Stomach smooth muscle (tissue), 2 donors: ENCODE measurements at regions not wholly inside any gene's neighbourhood (a gene's known extent, or its start where the extent isn't known, plus 50 kb on each side); places are given as distances from the start of the nearest gene placed in this dataset.
"Not testable (repeated sequence)": the region's sequence is repeated elsewhere in the genome, so short reads cannot be mapped to it uniquely, and the experiment has no call there.

Source experiments
- H3K27ac ChIP-seq: one replicate; pipeline ENCODE4 v1.7.0; 2013; ENCODE audit warnings: mild to moderate bottlenecking, low read length, inconsistent platforms
- H3K27me3 ChIP-seq, 2 donors: one replicate each; pipeline ENCODE4 v1.7.0; 2013; ENCODE audit warnings: low read length in 2 of 2; ENCODE audit not compliant: insufficient read depth in 2 of 2, control insufficient read depth in 1 of 2
- H3K36me3 ChIP-seq, 2 donors: one replicate each; pipeline ENCODE4 v1.7.0; 2013; ENCODE audit warnings: low read length in 2 of 2; ENCODE audit not compliant: control insufficient read depth in 2 of 2, insufficient read depth in 2 of 2
- H3K4me1 ChIP-seq: one replicate; pipeline ENCODE4 v1.7.0; 2013; ENCODE audit warnings: low read length; ENCODE audit not compliant: control insufficient read depth, insufficient read depth
- H3K4me3 ChIP-seq, 2 donors: one replicate each; pipeline ENCODE4 v1.7.0; 2013; ENCODE audit warnings: low read length in 2 of 2
- H3K9ac ChIP-seq, 2 donors: one replicate each; pipeline ENCODE4 v1.7.0; 2013; ENCODE audit warnings: low read length in 2 of 2, mild to moderate bottlenecking in 1 of 2
- H3K9me3 ChIP-seq, 2 donors: one replicate each; pipeline ENCODE4 v1.7.0; 2013; ENCODE audit warnings: low read length in 2 of 2; ENCODE audit not compliant: control insufficient read depth in 2 of 2
- donor health status: healthy.
- donor health status: Pancreatic carcinoma.

GRCh38 chr3:80994085-80994665, 767.3 kb downstream of the GBE1 start:
- Histone ChIP-seq H3K36me3 (no peaks in the 10 kb centered on the region), H3K27ac (no peak overlapping the region), H3K9me3 (no peaks in the 10 kb centered on the region), H3K27me3 (no peaks in the 10 kb centered on the region), H3K4me3 (no peak overlapping the region), H3K4me1 (no peaks in the 10 kb centered on the region), H3K9ac (no peak overlapping the region)

GRCh38 chr3:80993241-80993945, 768.1 kb downstream of the GBE1 start:
- Histone ChIP-seq H3K9ac (no peak overlapping the region), H3K9me3 (no peaks in the 10 kb centered on the region), H3K4me1 (no peaks in the 10 kb centered on the region), H3K36me3 (no peaks in the 10 kb centered on the region), H3K27ac (no peak overlapping the region), H3K4me3 (no peak overlapping the region), H3K27me3 (no peaks in the 10 kb centered on the region)

- H3K9me3 ChIP-seq = no peaks in the 10 kb centered on the region
- H3K27ac ChIP-seq = no peak overlapping the region
- no peaks in the 10 kb centered on the region for H3K27me3 ChIP-seq
- no peaks in the 10 kb centered on the region for H3K36me3 ChIP-seq
- H3K4me1 ChIP-seq = no peaks in the 10 kb centered on the region
- no peak overlapping the region for H3K9ac ChIP-seq
- no peak overlapping the region for H3K4me3 ChIP-seq
Measured at GRCh38 chr3:80983753-80984152, 777.7 kb downstream of the GBE1 start.

GRCh38 chr3:80978216-80978969, 783.1 kb downstream of the GBE1 start:
- Histone ChIP-seq H3K27me3 (no peaks in the 10 kb centered on the region), H3K4me3 (no peak overlapping the region), H3K4me1 (no peaks in the 10 kb centered on the region), H3K36me3 (no peaks in the 10 kb centered on the region), H3K9me3 (no peaks in the 10 kb centered on the region), H3K27ac (no peak overlapping the region), H3K9ac (no peak overlapping the region)

- no peak overlapping the region for H3K4me3 ChIP-seq
- H3K4me1 ChIP-seq = no peaks in the 10 kb centered on the region
- H3K27me3 ChIP-seq = no peaks in the 10 kb centered on the region
- no peak overlapping the region for H3K9ac ChIP-seq
- peaks cover 0 to 2% of the 10 kb centered on the region in 2 donors for H3K9me3 ChIP-seq
- no peak overlapping the region for H3K27ac ChIP-seq
- no peaks in the 10 kb centered on the region for H3K36me3 ChIP-seq
Measured at GRCh38 chr3:80970292-80970691, 791.2 kb downstream of the GBE1 start.

- Histone ChIP-seq H3K4me1 (no peaks in the 10 kb centered on the region), H3K9ac (no peak overlapping the region), H3K27me3 (no peaks in the 10 kb centered on the region), H3K4me3 (no peak overlapping the region), H3K9me3 (no peaks in the 10 kb centered on the region), H3K36me3 (no peaks in the 10 kb centered on the region), H3K27ac (no peak overlapping the region)
Measured at GRCh38 chr3:80929576-80929975, 831.9 kb downstream of the GBE1 start.

GRCh38 chr3:80914854-80915253, 846.6 kb downstream of the GBE1 start:
- no peaks in the 10 kb centered on the region for H3K4me1 ChIP-seq
- H3K9me3 ChIP-seq = no peaks in the 10 kb centered on the region
- no peak overlapping the region for H3K9ac ChIP-seq
- H3K36me3 ChIP-seq = no peaks in the 10 kb centered on the region
- H3K4me3 ChIP-seq = no peak overlapping the region
- H3K27me3 ChIP-seq = no peaks in the 10 kb centered on the region
- no peak overlapping the region for H3K27ac ChIP-seq

- Histone ChIP-seq H3K36me3 (no peaks in the 10 kb centered on the region), H3K9ac (no peak overlapping the region), H3K27me3 (no peaks in the 10 kb centered on the region), H3K9me3 (peaks cover 0 to 3% of the 10 kb centered on the region in 2 donors), H3K27ac (no peak overlapping the region), H3K4me3 (no peak overlapping the region), H3K4me1 (no peaks in the 10 kb centered on the region)
Measured at GRCh38 chr3:80898211-80898610, 863.2 kb downstream of the GBE1 start.

DNA sequence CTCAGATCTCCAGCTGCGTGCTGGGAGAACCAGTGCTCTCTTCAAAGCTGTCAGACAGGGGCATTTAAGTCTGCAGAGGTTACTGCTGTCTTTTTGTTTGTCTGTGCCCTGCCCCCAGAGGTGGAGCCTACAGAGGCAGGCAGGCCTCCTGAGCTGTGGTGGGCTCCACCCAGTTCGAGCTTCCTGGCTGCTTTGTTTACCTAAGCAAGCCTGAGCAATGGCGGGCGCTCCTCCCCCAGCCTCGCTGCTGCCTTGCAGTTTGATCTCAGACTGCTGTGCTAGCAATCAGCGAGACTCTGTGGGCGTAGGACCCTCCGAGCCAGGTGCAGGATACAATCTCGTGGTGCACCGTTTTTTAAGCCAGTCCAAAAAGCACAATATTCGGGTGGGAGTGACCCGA, 864.4 kb downstream of the GBE1 start:
- H3K4me1 ChIP-seq, H3K4me3 ChIP-seq: not testable (repeated sequence)

DNA sequence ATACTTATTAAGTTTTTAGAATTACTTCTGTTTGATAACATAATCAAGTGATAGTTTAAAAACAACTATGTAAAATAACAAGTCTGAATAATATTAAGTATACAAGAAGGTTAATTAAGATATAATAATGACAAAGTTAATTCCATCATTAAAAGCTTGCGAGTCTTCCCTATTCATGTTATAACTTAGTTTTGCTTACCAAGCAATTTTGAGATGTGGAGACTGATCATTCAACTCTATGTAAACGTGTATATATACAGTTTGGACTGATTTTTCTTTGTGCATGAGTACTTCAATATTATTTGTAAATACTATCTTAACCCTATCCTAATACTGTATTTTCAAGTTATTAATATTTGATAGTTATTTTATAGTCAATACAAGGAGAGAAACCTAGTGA, 870.9 kb downstream of the GBE1 start:
- H3K9ac ChIP-seq = no peak overlapping the region
- no peaks in the 10 kb centered on the region for H3K4me1 ChIP-seq
- H3K4me3 ChIP-seq = no peak overlapping the region

More for the DNA sequence above, 864.4 kb downstream of the GBE1 start:
- not testable (repeated sequence) for H3K9me3 ChIP-seq, H3K9ac ChIP-seq, H3K27me3 ChIP-seq, H3K27ac ChIP-seq, H3K36me3 ChIP-seq

DNA sequence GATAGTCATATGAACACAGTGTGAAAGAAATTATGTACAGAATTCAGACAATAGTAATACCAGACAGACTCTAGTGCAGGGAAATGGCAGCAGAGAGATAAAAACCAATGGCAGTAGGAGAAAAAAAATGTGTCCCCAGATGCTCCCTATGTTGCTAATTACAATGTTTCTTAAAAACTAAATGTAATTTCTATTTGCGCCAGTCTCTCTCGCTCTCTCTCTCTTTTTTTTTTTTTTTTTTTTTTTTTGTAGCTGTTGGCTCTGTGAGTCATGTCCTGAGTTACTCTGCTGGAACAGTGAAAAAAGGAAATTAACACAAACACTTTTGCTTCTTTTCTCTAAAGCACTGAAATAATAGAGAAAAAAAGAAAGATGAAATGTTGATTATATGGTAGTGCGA, 871.9 kb downstream of the GBE1 start:
- H3K27me3 ChIP-seq = no peaks in the 10 kb centered on the region
- no peak overlapping the region for H3K4me3 ChIP-seq
- H3K36me3 ChIP-seq = no peaks in the 10 kb centered on the region
- no peaks in the 10 kb centered on the region for H3K9me3 ChIP-seq
- no peak overlapping the region for H3K9ac ChIP-seq
- H3K27ac ChIP-seq = no peak overlapping the region
- no peaks in the 10 kb centered on the region for H3K4me1 ChIP-seq

More for the DNA sequence above, 870.9 kb downstream of the GBE1 start:
- no peak overlapping the region for H3K27ac ChIP-seq
- no peaks in the 10 kb centered on the region for H3K9me3 ChIP-seq
- H3K36me3 ChIP-seq = no peaks in the 10 kb centered on the region
- H3K27me3 ChIP-seq = no peaks in the 10 kb centered on the region
